IMR-90 (cell line): ENCODE measurements at regions not wholly inside any gene's neighbourhood (a gene's known extent, or its start where the extent isn't known, plus 50 kb on each side); places are given as distances from the start of the nearest gene placed in this dataset.

ENCODE experiments used
- ATAC-seq: fragments of 200-7000 bp; cut with Tn5 transposase; 2 replicates; pipeline ENCODE4 v1.9.1; 2020; ENCODE audit warnings: low read depth, mild to moderate bottlenecking, moderate library complexity
- BruUV-seq: library from RNA; stranded (reverse); fragments of 400-500 nt; replicated peaks from 2 replicates; lab custom pipeline; 2021; lab: Mats Ljungman, UMichigan
- CTCF ChIA-PET: fragments of 300-600 bp; formaldehyde crosslinking; extraction: SDS; loops from one replicate; lab custom pipeline; 2021; ENCODE audit warnings: antibody characterized with exemption; lab: Yijun Ruan, JAX
- POLR2A ChIA-PET: fragments of 300-600 bp; sonication (Branson Sonifier 250); formaldehyde crosslinking; loops from one replicate; lab custom pipeline; 2022; ENCODE audit warnings: antibody characterized with exemption; ENCODE audit not compliant: unreplicated experiment; lab: Charles Lee
- DNase-seq: peaks from one replicate; pipeline ENCODE4 v3.0.0; 2013
- H2AFZ ChIP-seq: replicated peaks from 2 replicates; pipeline ENCODE3; 2013; ENCODE audit warnings: low read length, mild to moderate bottlenecking; ENCODE audit not compliant: poor library complexity
- H2AK5ac ChIP-seq: 2 replicates; pipeline ENCODE4 v1.6.1; 2013; ENCODE audit warnings: low read depth, low read length, inconsistent platforms
- H2AK9ac ChIP-seq: replicated peaks from 2 replicates; pipeline ENCODE3; 2013; ENCODE audit warnings: mild to moderate bottlenecking, low read depth, low read length, moderate library complexity; ENCODE audit not compliant: poor library complexity
- H2BK120ac ChIP-seq: 2 replicates; pipeline ENCODE4 v1.6.1; 2013; ENCODE audit warnings: low read depth, low read length, inconsistent platforms
- H2BK15ac ChIP-seq: 3 replicates; pipeline ENCODE4 v1.6.1; 2013; ENCODE audit warnings: low read depth, low read length, inconsistent platforms
- H2BK20ac ChIP-seq: 2 replicates; pipeline ENCODE4 v1.6.1; 2013; ENCODE audit warnings: low read depth, mild to moderate bottlenecking, inconsistent platforms, low read length, moderate library complexity
- H2BK5ac ChIP-seq: 2 replicates; pipeline ENCODE4 v1.6.1; 2013; ENCODE audit warnings: mild to moderate bottlenecking, low read depth, low read length, inconsistent platforms; ENCODE audit not compliant: poor library complexity, severe bottlenecking
- H3K14ac ChIP-seq: replicated peaks from 2 replicates; pipeline ENCODE4 v1.6.1; 2013; ENCODE audit warnings: low read depth, low read length, inconsistent platforms
- H3K18ac ChIP-seq: 2 replicates; pipeline ENCODE4 v1.6.1; 2013; ENCODE audit warnings: low read depth, low read length, control low read depth
- H3K23ac ChIP-seq: 2 replicates; pipeline ENCODE4 v1.6.1; 2013; ENCODE audit warnings: low read depth, low read length, inconsistent platforms
- H3K27ac ChIP-seq: 2 replicates; pipeline ENCODE4 v1.5.1; 2013; ENCODE audit warnings: mild to moderate bottlenecking, control low read depth, low read length; ENCODE audit not compliant: insufficient read depth
- H3K27me3 ChIP-seq: 2 replicates; pipeline ENCODE4 v1.6.1; 2013; ENCODE audit warnings: low read length; ENCODE audit not compliant: control insufficient read depth, insufficient read depth
- H3K36me3 ChIP-seq: 2 replicates; pipeline ENCODE4 v1.6.1; 2013; ENCODE audit warnings: low read length, mixed read lengths; ENCODE audit not compliant: control insufficient read depth, insufficient read depth
- H3K4ac ChIP-seq: 2 replicates; pipeline ENCODE4 v1.6.1; 2013; ENCODE audit warnings: low read depth, low read length, inconsistent platforms
- H3K4me1 ChIP-seq: 2 replicates; pipeline ENCODE4 v1.6.1; 2013; ENCODE audit warnings: low read length, mixed read lengths; ENCODE audit not compliant: control insufficient read depth, insufficient read depth
- H3K4me2 ChIP-seq: 2 replicates; pipeline ENCODE4 v1.6.1; 2013; ENCODE audit warnings: low read depth, mild to moderate bottlenecking, control low read depth, low read length, moderate library complexity
- H3K4me3 ChIP-seq: 2 replicates; pipeline ENCODE4 v1.5.1; 2013; ENCODE audit warnings: low read depth, mild to moderate bottlenecking, control low read depth, low read length, moderate library complexity; ENCODE audit not compliant: insufficient read depth
- H3K56ac ChIP-seq: 2 replicates; pipeline ENCODE4 v1.6.1; 2013; ENCODE audit warnings: low read length, inconsistent platforms; ENCODE audit not compliant: insufficient read depth; ENCODE audit errors: extremely low read depth
- H3K79me1 ChIP-seq, 2 experiments: 2 replicates each; pipeline ENCODE4 v1.6.1; 2013; ENCODE audit warnings: low read length in 2 of 2, inconsistent platforms in 1 of 2, low read depth in 1 of 2
- H3K9ac ChIP-seq: 2 replicates; pipeline ENCODE4 v1.6.1; 2013; ENCODE audit warnings: low read depth, low read length, control low read depth
- H3K9me1 ChIP-seq: 2 replicates; pipeline ENCODE4 v1.6.1; 2013; ENCODE audit warnings: low read length, inconsistent platforms; ENCODE audit not compliant: insufficient read depth
- H3K9me3 ChIP-seq: 2 replicates; pipeline ENCODE4 v1.6.1; 2013; ENCODE audit warnings: low read length; ENCODE audit not compliant: control insufficient read depth, insufficient read depth
- H4K20me1 ChIP-seq: 2 replicates; pipeline ENCODE4 v1.6.1; 2013; ENCODE audit warnings: low read length, inconsistent platforms; ENCODE audit not compliant: insufficient read depth
- H4K5ac ChIP-seq: 2 replicates; pipeline ENCODE4 v1.6.1; 2013; ENCODE audit warnings: mild to moderate bottlenecking, low read depth, low read length, control low read depth
- H4K8ac ChIP-seq, 2 experiments: 2 replicates each; pipeline ENCODE4 v1.6.1; 2013; ENCODE audit warnings: low read depth in 2 of 2, low read length in 2 of 2, control low read depth in 1 of 2, inconsistent platforms in 1 of 2
- H4K91ac ChIP-seq: 2 replicates; pipeline ENCODE4 v1.6.1; 2013; ENCODE audit warnings: low read depth, low read length, inconsistent platforms; ENCODE audit not compliant: insufficient read depth
- WGBS, 2 experiments: methylation state at CpG; one replicate each; pipeline versions ENCODE4 v1.1.5 to v1.1.7; 2013; ENCODE audit warnings: missing lambda C conversion rate in 2 of 2; ENCODE audit not compliant: insufficient read length in 1 of 2; ENCODE audit errors: extremely low coverage in 2 of 2; 5-methylcytosine and 5-hydroxymethylcytosine counted together
- dilution Hi-C: fragments of 300-500 bp; cut with HindIII; formaldehyde crosslinking; loops from one replicate; pipeline ENCODE4 v1.14.3; 2018; ENCODE audit warnings: low sequenced_read_pairs; ENCODE audit not compliant: unreplicated experiment
- in situ Hi-C: fragments of 300-500 bp; cut with MboI; formaldehyde crosslinking; loops from 3 replicates; pipeline ENCODE4 v1.14.3; 2019; ENCODE audit warnings: low sequenced_read_pairs, inconsistent platforms, mixed read lengths
- intact Hi-C: fragments of 100-400 bp; cut with micrococcal nuclease; formaldehyde crosslinking; loops from 2 replicates; pipeline ENCODE4 v1.10.0; 2022
- TF ChIP-seq, protein P1 (sequence below): conservative IDR thresholded peaks from 2 replicates; pipeline ENCODE4 v1.5.1; 2012; ENCODE audit warnings: mild to moderate bottlenecking, low read depth, low read length, improper control_type of control experiment

GRCh38 chr12:126873701-126874100, 1393.3 kb upstream of the TMEM132C start:
- Histone ChIP-seq H4K91ac (no peak overlapping the region), H3K27ac (no peak overlapping the region), H4K20me1 (no peaks in the 10 kb centered on the region), H3K36me3 (no peaks in the 10 kb centered on the region), H3K56ac (no peak overlapping the region), H2AFZ (no peak overlapping the region), H3K14ac (no peak overlapping the region), H2AK5ac (no peak overlapping the region), H3K18ac (no peak overlapping the region), H3K9me3 (peaks cover 11% of the 10 kb centered on the region; the same call in 1 of the 2 replicates), H3K9ac (no peak overlapping the region), H3K4me1 (no peaks in the 10 kb centered on the region), H2BK5ac (no peak overlapping the region), H3K9me1 (no peaks in the 10 kb centered on the region), H2BK120ac (no peak overlapping the region), H3K79me1 (no peaks in the 10 kb centered on the region), H3K4me3 (no peak overlapping the region), H3K27me3 (no peaks in the 10 kb centered on the region), H3K4ac (no peak overlapping the region), H3K23ac (no peak overlapping the region), H2BK20ac (no peak overlapping the region), H4K8ac (no peak overlapping the region), H4K5ac (no peak overlapping the region), H2BK15ac (no peak overlapping the region), H2AK9ac (no peak overlapping the region), H3K4me2 (no peak overlapping the region)
- TF ChIP-seq, protein P1, sequence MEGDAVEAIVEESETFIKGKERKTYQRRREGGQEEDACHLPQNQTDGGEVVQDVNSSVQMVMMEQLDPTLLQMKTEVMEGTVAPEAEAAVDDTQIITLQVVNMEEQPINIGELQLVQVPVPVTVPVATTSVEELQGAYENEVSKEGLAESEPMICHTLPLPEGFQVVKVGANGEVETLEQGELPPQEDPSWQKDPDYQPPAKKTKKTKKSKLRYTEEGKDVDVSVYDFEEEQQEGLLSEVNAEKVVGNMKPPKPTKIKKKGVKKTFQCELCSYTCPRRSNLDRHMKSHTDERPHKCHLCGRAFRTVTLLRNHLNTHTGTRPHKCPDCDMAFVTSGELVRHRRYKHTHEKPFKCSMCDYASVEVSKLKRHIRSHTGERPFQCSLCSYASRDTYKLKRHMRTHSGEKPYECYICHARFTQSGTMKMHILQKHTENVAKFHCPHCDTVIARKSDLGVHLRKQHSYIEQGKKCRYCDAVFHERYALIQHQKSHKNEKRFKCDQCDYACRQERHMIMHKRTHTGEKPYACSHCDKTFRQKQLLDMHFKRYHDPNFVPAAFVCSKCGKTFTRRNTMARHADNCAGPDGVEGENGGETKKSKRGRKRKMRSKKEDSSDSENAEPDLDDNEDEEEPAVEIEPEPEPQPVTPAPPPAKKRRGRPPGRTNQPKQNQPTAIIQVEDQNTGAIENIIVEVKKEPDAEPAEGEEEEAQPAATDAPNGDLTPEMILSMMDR: no peak
- no TSS peak for BruUV-seq
- intact Hi-C loops: no loop called here
- WGBS, 2 experiments: 46% methylated on average over 5 of the region's 5 CpGs; no CpG with 5 or more reads in 1 of the 2 experiments
- dilution Hi-C loops: no loop called here
- ChIA-PET POLR2A (no interaction called here), CTCF (no interaction called here)
- DNase-seq (no peak), ATAC-seq (no peak)
- in situ Hi-C loops: no loop called here
